GM18502 (cell line): ENCODE measurements at regions not wholly inside any gene's neighbourhood (a gene's known extent, or its start where the extent isn't known, plus 50 kb on each side); places are given as distances from the start of the nearest gene placed in this dataset.
"Not testable (repeated sequence)": the region's sequence is repeated elsewhere in the genome, so short reads cannot be mapped to it uniquely, and the experiment has no call there.

Experiments
- ATAC-seq: cut with Tn5 transposase; IDR thresholded peaks from one replicate; pipeline ENCODE4 v1.9.1; 2021; ENCODE audit warnings: mild to moderate bottlenecking; ENCODE audit not compliant: unreplicated experiment, poor library complexity

GRCh38 chr6:54541541-54541940, 233.3 kb downstream of the TINAG start:
- ATAC-seq = no peak

- no peak for ATAC-seq
Observed at GRCh38 chr6:54559136-54559535, 250.9 kb downstream of the TINAG start.

GRCh38 chr6:54564188-54564587, 255.9 kb downstream of the TINAG start:
- not testable (repeated sequence) for ATAC-seq

- ATAC-seq = no peak
Observed at GRCh38 chr6:54574671-54575070, 266.4 kb downstream of the TINAG start.

- no peak for ATAC-seq
Observed at GRCh38 chr6:54578261-54578660, 268.3 kb upstream of the FAM83B start.

- no peak for ATAC-seq
Observed at GRCh38 chr6:54579011-54579410, 267.6 kb upstream of the FAM83B start.

- ATAC-seq = no peak
Observed at GRCh38 chr6:54586251-54586650, 260.3 kb upstream of the FAM83B start.

- no peak for ATAC-seq
Observed at GRCh38 chr6:54587277-54587676, 259.3 kb upstream of the FAM83B start.

GRCh38 chr6:54588176-54588575, 258.4 kb upstream of the FAM83B start:
- ATAC-seq = no peak

- no peak for ATAC-seq
Observed at GRCh38 chr6:54595844-54596243, 250.7 kb upstream of the FAM83B start.

GRCh38 chr6:54598787-54599313, 247.7 kb upstream of the FAM83B start:
- no peak for ATAC-seq

- no peak for ATAC-seq
Observed at GRCh38 chr6:54601600-54602300, 244.8 kb upstream of the FAM83B start.

GRCh38 chr6:54602591-54602990, 244.0 kb upstream of the FAM83B start:
- no peak for ATAC-seq

- ATAC-seq = no peak
Observed at GRCh38 chr6:54609981-54610380, 236.6 kb upstream of the FAM83B start.

GRCh38 chr6:54613596-54613995, 233.0 kb upstream of the FAM83B start:
- no peak for ATAC-seq

GRCh38 chr6:54614499-54615195, 231.9 kb upstream of the FAM83B start:
- no peak for ATAC-seq

- ATAC-seq = no peak
Observed at GRCh38 chr6:54617730-54618129, 228.8 kb upstream of the FAM83B start.

- no peak for ATAC-seq
Observed at GRCh38 chr6:54618572-54618971, 228.0 kb upstream of the FAM83B start.

- no peak for ATAC-seq
Observed at GRCh38 chr6:54619102-54619501, 227.5 kb upstream of the FAM83B start.

- peak; percentile 93 for ATAC-seq
Observed at GRCh38 chr6:54621285-54621684, 225.3 kb upstream of the FAM83B start.

- no peak for ATAC-seq
Observed at GRCh38 chr6:54624216-54624615, 222.4 kb upstream of the FAM83B start.

- ATAC-seq = no peak
Observed at GRCh38 chr6:54624779-54625178, 221.8 kb upstream of the FAM83B start.
